ENCODE measurements at regions not wholly inside any gene's neighbourhood (a gene's known extent, or its start where the extent isn't known, plus 50 kb on each side); places are given as distances from the start of the nearest gene placed in this dataset.

GRCh38 chr22:12697441-12697840 is 2830.6 kb upstream of the OR11H1 start:
- no peak overlapping the region for H3K4me3 Mint-ChIP-seq

More at GRCh38 chr22:12697441-12697840, 2830.6 kb upstream of the OR11H1 start:
- no peak overlapping the region for H3K9ac ChIP-seq
- Mint-ChIP-seq H3K36me3 (no peaks in the 10 kb centered on the region), H3K9me3 (peaks cover 62% of the 10 kb centered on the region), H3K27me3 (ENCODE audit: insufficient read depth, low read depth) (peaks cover 7% of the 10 kb centered on the region), H3K4me1 (no peaks in the 10 kb centered on the region), H3K27ac (no peak overlapping the region)
- no peak overlapping the region for H3K27ac ChIP-seq
- no peak overlapping the region for H3K4me2 ChIP-seq
- no peaks in the 10 kb centered on the region for H4K20me1 ChIP-seq (ENCODE audit: low read depth)
- no peak overlapping the region for H2AFZ ChIP-seq (replicated peaks)
- H3K4me1 ChIP-seq, result no peaks in the 10 kb centered on the region
- peaks cover 28% of the 10 kb centered on the region for H3K9me3 ChIP-seq (ENCODE audit: low read depth)
- no peaks in the 10 kb centered on the region for H3K36me3 ChIP-seq
- TF ChIP-seq EZH2phosphoT487 (IDR thresholded peaks at IDR 0.05) (no peak), CTCF (IDR thresholded peaks at IDR 0.05) (no peak)
- no peaks in the 10 kb centered on the region for H3F3A ChIP-seq (ENCODE audit: low read depth)
- H3K4me3 ChIP-seq, result no peak overlapping the region
- H3K27me3 ChIP-seq, result no peaks in the 10 kb centered on the region
- no peaks in the 10 kb centered on the region for H3K79me2 ChIP-seq (ENCODE audit: low read depth)
- DNase-seq (ENCODE audit: low spot score), result no peak
